CD4-positive, alpha-beta T cell (primary cell): ENCODE measurements at regions not wholly inside any gene's neighbourhood (a gene's known extent, or its start where the extent isn't known, plus 50 kb on each side); places are given as distances from the start of the nearest gene placed in this dataset.

Experiments used
- ATAC-seq: fragments of 200-7000 bp; cut with Tn5 transposase; one replicate; pipeline ENCODE4 v1.10.0; 2022; ENCODE audit warnings: mild to moderate bottlenecking; ENCODE audit not compliant: poor library complexity
- CTCF ChIA-PET: fragments of 350-600 bp; sonication (Branson Sonifier 250); formaldehyde crosslinking; loops from one replicate; lab custom pipeline; 2021; ENCODE audit warnings: antibody characterized with exemption, inconsistent platforms; lab: Charles Lee
- POLR2A ChIA-PET: fragments of 350-600 bp; sonication (Branson Sonifier 250); formaldehyde crosslinking; loops from one replicate; lab custom pipeline; 2021; ENCODE audit warnings: antibody characterized with exemption, inconsistent platforms; lab: Charles Lee
- DNase-seq, 14 experiments: peaks; one replicate each; pipeline ENCODE4 v3.0.0-alpha.2; 2013 to 2020; ENCODE audit warnings: mixed read lengths in 2 of 14
- H3K27ac ChIP-seq, 2 donors: one replicate each; pipeline versions ENCODE4 v1.5.1 to v1.7.0; 2013; ENCODE audit warnings: low read length in 2 of 2, low read depth in 1 of 2, mild to moderate bottlenecking in 1 of 2
- H3K27me3 ChIP-seq, 2 experiments: 1 replicate in 1 of 2; 2 replicates in 1 of 2; pipeline versions ENCODE4 v1.6.1 to v1.7.0; 2013; ENCODE audit warnings: low read length in 2 of 2, control low read depth in 1 of 2, mild to moderate bottlenecking in 1 of 2, moderate library complexity in 1 of 2; ENCODE audit not compliant: insufficient read depth in 2 of 2, control insufficient read depth in 1 of 2
- H3K36me3 ChIP-seq: one replicate; pipeline ENCODE4 v1.6.1; 2013; ENCODE audit warnings: low read length, control low read depth; ENCODE audit not compliant: insufficient read depth
- H3K4me1 ChIP-seq: one replicate; pipeline ENCODE4 v1.6.1; 2013; ENCODE audit warnings: low read length, control low read depth; ENCODE audit not compliant: insufficient read depth
- H3K4me3 ChIP-seq: one replicate; pipeline ENCODE4 v1.5.1; 2013; ENCODE audit warnings: mild to moderate bottlenecking, low read length, moderate library complexity
- H3K9me3 ChIP-seq, 2 experiments: 1 replicate in 1 of 2; 2 replicates in 1 of 2; pipeline versions ENCODE4 v1.6.1 to v1.7.0; 2013; ENCODE audit warnings: low read length in 2 of 2, mild to moderate bottlenecking in 2 of 2, control low read depth in 1 of 2, moderate library complexity in 1 of 2; ENCODE audit not compliant: control insufficient read depth in 1 of 2, insufficient read depth in 1 of 2
- H3K27ac Mint-ChIP-seq: one replicate; pipeline ENCODE4 v1.8.0; 2020; ENCODE audit warnings: mixed read lengths
- H3K27me3 Mint-ChIP-seq: one replicate; pipeline ENCODE4 v1.8.0; 2021; ENCODE audit warnings: mixed read lengths
- H3K36me3 Mint-ChIP-seq: one replicate; pipeline ENCODE4 v1.8.0; 2021; ENCODE audit warnings: low read depth, mixed read lengths
- H3K4me1 Mint-ChIP-seq: one replicate; pipeline ENCODE4 v1.8.0; 2021; ENCODE audit warnings: low read depth, mixed read lengths
- H3K4me3 Mint-ChIP-seq: one replicate; pipeline ENCODE4 v1.8.0; 2020; ENCODE audit warnings: mild to moderate bottlenecking, mixed read lengths
- H3K9me3 Mint-ChIP-seq: one replicate; pipeline ENCODE4 v1.8.0; 2020; ENCODE audit warnings: mixed read lengths
- CTCF ChIP-seq: fragments of 200-600 bp; IDR thresholded peaks from one replicate; pipeline ENCODE4 v1.8.0; 2022; ENCODE audit warnings: antibody characterized with exemption, mild to moderate bottlenecking
- intact Hi-C, 2 experiments: fragments of 100-400 bp; cut with DNase I in 1 of 2; cut with micrococcal nuclease in 1 of 2; formaldehyde crosslinking; loops; one replicate each; pipeline versions ENCODE4 v1.15.1 to v1.9.0; 2023 to 2025; cut with DNase I, micrococcal nuclease

GRCh38 chr3:459311-459670 is 262.7 kb downstream of the CHL1 start:
- Histone ChIP-seq H3K4me1 (no peaks in the 10 kb centered on the region), H3K4me3 (no peak overlapping the region), H3K27ac (no peak overlapping the region), H3K36me3 (no peaks in the 10 kb centered on the region), H3K27me3 (no peaks in the 10 kb centered on the region), H3K9me3 (no peaks in the 10 kb centered on the region)
- H3K4me1 Mint-ChIP-seq = no peaks in the 10 kb centered on the region
- CTCF ChIA-PET = no interaction called here
- H3K4me3 Mint-ChIP-seq = no peak overlapping the region
- intact Hi-C loops = no loop called here
- no peaks in the 10 kb centered on the region for H3K27me3 Mint-ChIP-seq
- no peak overlapping the region for H3K27ac Mint-ChIP-seq
- DNase-seq (no peak), ATAC-seq (no peak)
- H3K36me3 Mint-ChIP-seq = no peaks in the 10 kb centered on the region
- TF ChIP-seq CTCF = no peak
- POLR2A ChIA-PET = no interaction called here
- H3K9me3 Mint-ChIP-seq = no peaks in the 10 kb centered on the region

- H3K4me1 Mint-ChIP-seq = no peaks in the 10 kb centered on the region
- DNase-seq (no peak), ATAC-seq (no peak)
- POLR2A ChIA-PET = no interaction called here
- H3K27ac Mint-ChIP-seq = no peak overlapping the region
- intact Hi-C loops = no loop called here
- Histone ChIP-seq H3K36me3 (no peaks in the 10 kb centered on the region), H3K9me3 (no peaks in the 10 kb centered on the region), H3K4me1 (no peaks in the 10 kb centered on the region), H3K27me3 (no peaks in the 10 kb centered on the region), H3K4me3 (no peak overlapping the region), H3K27ac (no peak overlapping the region)
- no peak overlapping the region for H3K4me3 Mint-ChIP-seq
- H3K27me3 Mint-ChIP-seq = no peaks in the 10 kb centered on the region
- no peak for TF ChIP-seq CTCF
- CTCF ChIA-PET = no interaction called here
- no peaks in the 10 kb centered on the region for H3K9me3 Mint-ChIP-seq
- H3K36me3 Mint-ChIP-seq = no peaks in the 10 kb centered on the region
Measured at GRCh38 chr3:461006-461405, 264.4 kb downstream of the CHL1 start.

GRCh38 chr3:462851-463250 is 266.3 kb downstream of the CHL1 start:
- ChIA-PET CTCF (no interaction called here), POLR2A (no interaction called here)
- no peaks in the 10 kb centered on the region for H3K27me3 Mint-ChIP-seq
- H3K36me3 Mint-ChIP-seq = no peaks in the 10 kb centered on the region
- intact Hi-C loops = no loop called here
- no peaks in the 10 kb centered on the region for H3K9me3 Mint-ChIP-seq
- Histone ChIP-seq H3K36me3 (no peaks in the 10 kb centered on the region), H3K9me3 (no peaks in the 10 kb centered on the region), H3K4me3 (no peak overlapping the region), H3K27ac (no peak overlapping the region), H3K27me3 (no peaks in the 10 kb centered on the region), H3K4me1 (no peaks in the 10 kb centered on the region)
- no peaks in the 10 kb centered on the region for H3K4me1 Mint-ChIP-seq
- H3K4me3 Mint-ChIP-seq = no peak overlapping the region
- no peak for ATAC-seq
- no peak overlapping the region for H3K27ac Mint-ChIP-seq
- no peak for DNase-seq
- no peak for TF ChIP-seq CTCF
